ENCODE measurements at regions not wholly inside any gene's neighbourhood (a gene's known extent, or its start where the extent isn't known, plus 50 kb on each side); places are given as distances from the start of the nearest gene placed in this dataset.

- Histone ChIP-seq H3K9ac (ENCODE audit: control insufficient read depth, extremely low read depth, insufficient read depth, low read length) (no peak overlapping the region), H3K27ac (ENCODE audit: control insufficient read depth, insufficient read depth, low read length) (no peak overlapping the region), H3K9me1 (ENCODE audit: control insufficient read depth, extremely low read depth, insufficient read depth, low read length) (no peaks in the 10 kb centered on the region), H3K79me2 (ENCODE audit: control insufficient read depth, insufficient read depth, low read length) (no peaks in the 10 kb centered on the region), H3K36me3 (ENCODE audit: control insufficient read depth in 2 of 2, extremely low read depth in 1 of 2, insufficient read depth in 2 of 2, low read length in 2 of 2) (no peaks in the 10 kb centered on the region), H3K4me2 (ENCODE audit: control insufficient read depth, extremely low read depth, insufficient read depth, low read depth, low read length) (no peak overlapping the region), H3K4me3 (ENCODE audit: control insufficient read depth in 2 of 3, extremely low read depth in 1 of 3, insufficient read depth in 2 of 3, low read depth in 1 of 3, low read length in 3 of 3) (peak overlapping the region in 1 of 3 experiments; percentile 10), H4K20me1 (ENCODE audit: control insufficient read depth, extremely low read depth, insufficient read depth, low read length) (no peaks in the 10 kb centered on the region), H3K4me1 (ENCODE audit: control insufficient read depth, extremely low read depth, insufficient read depth, low read length) (no peaks in the 10 kb centered on the region), H3K9me3 (ENCODE audit: control insufficient read depth, low read depth, low read length) (no peaks in the 10 kb centered on the region), H2AFZ (ENCODE audit: control insufficient read depth, low read length) (peak overlapping the region; percentile 30), H3K27me3 (ENCODE audit: control insufficient read depth, extremely low read depth, insufficient read depth, low read length) (no peaks in the 10 kb centered on the region)
- dilution Hi-C loops (cut with MboI; ENCODE audit: extremely low pct_ligation_motif_present, low sequenced_read_pairs), result no loop called here
- TF ChIP-seq CTCF (optimal IDR thresholded peaks at IDR 0.05 in 1 of 3, IDR thresholded peaks at IDR 0.05 in 1 of 3, conservative IDR thresholded peaks at IDR 0.05 in 1 of 3; ENCODE audit: extremely low read depth in 1 of 3, insufficient read depth in 2 of 3, low read length in 3 of 3) (no peak), EZH2 (IDR thresholded peaks at IDR 0.05; ENCODE audit: low read length) (no peak)
- DNase-seq (ENCODE audit: low read depth, low spot score), result no peak
- no peak for FAIRE-seq
Measured at GRCh38 chr4:66769441-66769840, 775.9 kb downstream of the CENPC start.

- Histone ChIP-seq H3K4me2 (ENCODE audit: control insufficient read depth, extremely low read depth, insufficient read depth, low read depth, low read length) (no peak overlapping the region), H3K36me3 (ENCODE audit: control insufficient read depth in 2 of 2, extremely low read depth in 1 of 2, insufficient read depth in 2 of 2, low read length in 2 of 2) (no peaks in the 10 kb centered on the region), H3K9me1 (ENCODE audit: control insufficient read depth, extremely low read depth, insufficient read depth, low read length) (no peaks in the 10 kb centered on the region), H3K27me3 (ENCODE audit: control insufficient read depth, extremely low read depth, insufficient read depth, low read length) (no peaks in the 10 kb centered on the region), H3K4me1 (ENCODE audit: control insufficient read depth, extremely low read depth, insufficient read depth, low read length) (no peaks in the 10 kb centered on the region), H3K9ac (ENCODE audit: control insufficient read depth, extremely low read depth, insufficient read depth, low read length) (no peak overlapping the region), H3K79me2 (ENCODE audit: control insufficient read depth, insufficient read depth, low read length) (no peaks in the 10 kb centered on the region), H3K4me3 (ENCODE audit: control insufficient read depth in 2 of 3, extremely low read depth in 1 of 3, insufficient read depth in 2 of 3, low read depth in 1 of 3, low read length in 3 of 3) (no peak overlapping the region), H3K27ac (ENCODE audit: control insufficient read depth, insufficient read depth, low read length) (no peak overlapping the region), H3K9me3 (ENCODE audit: control insufficient read depth, low read depth, low read length) (no peaks in the 10 kb centered on the region), H2AFZ (ENCODE audit: control insufficient read depth, low read length) (no peak overlapping the region), H4K20me1 (ENCODE audit: control insufficient read depth, extremely low read depth, insufficient read depth, low read length) (no peaks in the 10 kb centered on the region)
- DNase-seq (ENCODE audit: low read depth, low spot score) (no peak), FAIRE-seq (no peak)
- dilution Hi-C loops (cut with MboI; ENCODE audit: extremely low pct_ligation_motif_present, low sequenced_read_pairs), result no loop called here
- TF ChIP-seq CTCF (optimal IDR thresholded peaks at IDR 0.05 in 1 of 3, IDR thresholded peaks at IDR 0.05 in 1 of 3, conservative IDR thresholded peaks at IDR 0.05 in 1 of 3; ENCODE audit: extremely low read depth in 1 of 3, insufficient read depth in 2 of 3, low read length in 3 of 3) (no peak), EZH2 (IDR thresholded peaks at IDR 0.05; ENCODE audit: low read length) (no peak)
Measured at GRCh38 chr4:66767442-66767841, 777.9 kb downstream of the CENPC start.

Data from keratinocyte (primary cell).